Activated CD8-positive, alpha-beta T cell treated with anti-CD3 and anti-CD28 coated beads, Interleukin-2, amount 10 ng/mL, durations not matched to agents 7 days and 5 days (primary cell): ENCODE measurements at regions not wholly inside any gene's neighbourhood (a gene's known extent, or its start where the extent isn't known, plus 50 kb on each side); places are given as distances from the start of the nearest gene placed in this dataset.

Experiments used
- ATAC-seq: fragments of 150-1000 bp; cut with Tn5 transposase; one replicate; pipeline ENCODE4 v1.10.0; 2021; ENCODE audit warnings: moderate library complexity
- CTCF ChIA-PET: fragments of 350-600 bp; sonication (Branson Sonifier 250); formaldehyde crosslinking; loops from one replicate; lab custom pipeline; 2021; ENCODE audit warnings: antibody characterized with exemption; lab: Charles Lee
- POLR2A ChIA-PET: fragments of 350-600 bp; sonication (Branson Sonifier 250); formaldehyde crosslinking; loops from one replicate; lab custom pipeline; 2021; ENCODE audit warnings: antibody characterized with exemption; lab: Charles Lee
- DNase-seq: peaks from one replicate; pipeline ENCODE4 v3.0.0-alpha.2; 2020
- H3K27ac Mint-ChIP-seq: one replicate; pipeline ENCODE4 v1.8.0; 2021; ENCODE audit warnings: mild to moderate bottlenecking, mixed read lengths
- H3K27me3 Mint-ChIP-seq: one replicate; pipeline ENCODE4 v1.8.0; 2021; ENCODE audit warnings: low read depth, mixed read lengths
- H3K36me3 Mint-ChIP-seq: one replicate; pipeline ENCODE4 v1.8.0; 2021; ENCODE audit warnings: low read depth, mixed read lengths
- H3K4me1 Mint-ChIP-seq: one replicate; pipeline ENCODE4 v1.8.0; 2021; ENCODE audit warnings: low read depth, mixed read lengths
- H3K4me3 Mint-ChIP-seq: one replicate; pipeline ENCODE4 v1.8.0; 2021; ENCODE audit warnings: mild to moderate bottlenecking, mixed read lengths
- H3K9me3 Mint-ChIP-seq: one replicate; pipeline ENCODE4 v1.8.0; 2022; ENCODE audit warnings: mixed read lengths; ENCODE audit not compliant: insufficient read depth

GRCh38 chr11:29027436-29027835, 919.2 kb downstream of the METTL15 start:
- Mint-ChIP-seq H3K36me3 (no peaks in the 10 kb centered on the region), H3K9me3 (peaks cover 39% of the 10 kb centered on the region), H3K4me3 (no peak overlapping the region), H3K27me3 (no peaks in the 10 kb centered on the region), H3K27ac (no peak overlapping the region), H3K4me1 (no peaks in the 10 kb centered on the region)
- ChIA-PET CTCF (no interaction called here), POLR2A (no interaction called here)
- ATAC-seq (no peak), DNase-seq (no peak)

GRCh38 chr11:29026286-29026685, 918.1 kb downstream of the METTL15 start:
- ChIA-PET POLR2A (no interaction called here), CTCF (no interaction called here)
- Mint-ChIP-seq H3K4me3 (no peak overlapping the region), H3K9me3 (peaks cover 44% of the 10 kb centered on the region), H3K27me3 (no peaks in the 10 kb centered on the region), H3K4me1 (no peaks in the 10 kb centered on the region), H3K36me3 (no peaks in the 10 kb centered on the region), H3K27ac (no peak overlapping the region)
- DNase-seq, result no peak
- no peak for ATAC-seq

- ATAC-seq (no peak), DNase-seq (no peak)
- no peaks in the 10 kb centered on the region for H3K27me3 Mint-ChIP-seq
- H3K4me3 Mint-ChIP-seq, result no peak overlapping the region
- H3K4me1 Mint-ChIP-seq, result no peaks in the 10 kb centered on the region
- no peaks in the 10 kb centered on the region for H3K36me3 Mint-ChIP-seq
- peaks cover 44% of the 10 kb centered on the region for H3K9me3 Mint-ChIP-seq
- CTCF ChIA-PET, result no interaction called here
- H3K27ac Mint-ChIP-seq, result no peak overlapping the region
- POLR2A ChIA-PET, result no interaction called here
Observed at GRCh38 chr11:29025001-29025400, 916.8 kb downstream of the METTL15 start.

- Mint-ChIP-seq H3K4me1 (no peaks in the 10 kb centered on the region), H3K4me3 (no peak overlapping the region), H3K27me3 (no peaks in the 10 kb centered on the region), H3K9me3 (peaks cover 43% of the 10 kb centered on the region), H3K27ac (no peak overlapping the region), H3K36me3 (no peaks in the 10 kb centered on the region)
- no peak for DNase-seq
- no peak for ATAC-seq
- ChIA-PET POLR2A (no interaction called here), CTCF (no interaction called here)
Observed at GRCh38 chr11:29024386-29024785, 916.2 kb downstream of the METTL15 start.

- H3K36me3 Mint-ChIP-seq, result no peaks in the 10 kb centered on the region
- H3K4me3 Mint-ChIP-seq, result no peak overlapping the region
- no peaks in the 10 kb centered on the region for H3K4me1 Mint-ChIP-seq
- peaks cover 37% of the 10 kb centered on the region for H3K9me3 Mint-ChIP-seq
- ATAC-seq, result no peak
- no peaks in the 10 kb centered on the region for H3K27me3 Mint-ChIP-seq
- ChIA-PET CTCF (no interaction called here), POLR2A (no interaction called here)
- H3K27ac Mint-ChIP-seq, result no peak overlapping the region
- DNase-seq, result no peak
Observed at GRCh38 chr11:29023761-29024160, 915.6 kb downstream of the METTL15 start.

- Mint-ChIP-seq H3K9me3 (peaks cover 32% of the 10 kb centered on the region), H3K27me3 (no peaks in the 10 kb centered on the region), H3K4me1 (no peaks in the 10 kb centered on the region), H3K27ac (no peak overlapping the region), H3K36me3 (no peaks in the 10 kb centered on the region), H3K4me3 (no peak overlapping the region)
- CTCF ChIA-PET, result no interaction called here
- POLR2A ChIA-PET, result no interaction called here
- no peak for ATAC-seq
- DNase-seq, result no peak
Observed at GRCh38 chr11:29022676-29023075, 914.5 kb downstream of the METTL15 start.

GRCh38 chr11:29019960-29020683, 911.9 kb downstream of the METTL15 start:
- Mint-ChIP-seq H3K36me3 (no peaks in the 10 kb centered on the region), H3K27ac (no peak overlapping the region), H3K27me3 (no peaks in the 10 kb centered on the region), H3K4me3 (no peak overlapping the region), H3K9me3 (peaks cover 18% of the 10 kb centered on the region), H3K4me1 (no peaks in the 10 kb centered on the region)
- DNase-seq (no peak), ATAC-seq (no peak)
- CTCF ChIA-PET, result no interaction called here
- POLR2A ChIA-PET, result no interaction called here

GRCh38 chr11:29018631-29019030, 910.4 kb downstream of the METTL15 start:
- no peaks in the 10 kb centered on the region for H3K27me3 Mint-ChIP-seq
- POLR2A ChIA-PET, result no interaction called here

GRCh38 chr11:29017941-29018340, 909.8 kb downstream of the METTL15 start:
- Mint-ChIP-seq H3K27me3 (no peaks in the 10 kb centered on the region), H3K4me3 (no peak overlapping the region), H3K4me1 (no peaks in the 10 kb centered on the region), H3K27ac (no peak overlapping the region), H3K36me3 (no peaks in the 10 kb centered on the region), H3K9me3 (peaks cover 9% of the 10 kb centered on the region)
- DNase-seq, result no peak
- ATAC-seq, result no peak
- ChIA-PET CTCF (no interaction called here), POLR2A (no interaction called here)

More at GRCh38 chr11:29018631-29019030, 910.4 kb downstream of the METTL15 start:
- Mint-ChIP-seq H3K4me1 (no peaks in the 10 kb centered on the region), H3K27ac (no peak overlapping the region), H3K4me3 (no peak overlapping the region), H3K9me3 (peaks cover 13% of the 10 kb centered on the region), H3K36me3 (no peaks in the 10 kb centered on the region)
- no peak for ATAC-seq
- CTCF ChIA-PET, result no interaction called here
- no peak for DNase-seq

- no peak overlapping the region for H3K27ac Mint-ChIP-seq
Observed at GRCh38 chr11:29012507-29012906, 904.3 kb downstream of the METTL15 start.

GRCh38 chr11:29009426-29009825, 901.2 kb downstream of the METTL15 start:
- H3K36me3 Mint-ChIP-seq, result no peaks in the 10 kb centered on the region
- no peaks in the 10 kb centered on the region for H3K4me1 Mint-ChIP-seq
- DNase-seq (no peak), ATAC-seq (no peak)
- no peak overlapping the region for H3K4me3 Mint-ChIP-seq
- CTCF ChIA-PET, result no interaction called here
- H3K27ac Mint-ChIP-seq, result no peak overlapping the region
- H3K27me3 Mint-ChIP-seq, result no peaks in the 10 kb centered on the region
- POLR2A ChIA-PET, result no interaction called here
- peaks cover 7% of the 10 kb centered on the region for H3K9me3 Mint-ChIP-seq

More at GRCh38 chr11:29012507-29012906, 904.3 kb downstream of the METTL15 start:
- Mint-ChIP-seq H3K4me3 (no peak overlapping the region), H3K36me3 (no peaks in the 10 kb centered on the region), H3K9me3 (peaks cover 4% of the 10 kb centered on the region), H3K27me3 (no peaks in the 10 kb centered on the region), H3K4me1 (no peaks in the 10 kb centered on the region)
- ChIA-PET CTCF (no interaction called here), POLR2A (no interaction called here)
- ATAC-seq (no peak), DNase-seq (no peak)

GRCh38 chr11:29008481-29008880, 900.3 kb downstream of the METTL15 start:
- H3K27me3 Mint-ChIP-seq, result no peaks in the 10 kb centered on the region
- no peak for ATAC-seq
- POLR2A ChIA-PET, result no interaction called here

GRCh38 chr11:29006668-29007067, 898.5 kb downstream of the METTL15 start:
- POLR2A ChIA-PET, result no interaction called here
- Mint-ChIP-seq H3K9me3 (peaks cover 6% of the 10 kb centered on the region), H3K27me3 (no peaks in the 10 kb centered on the region), H3K4me1 (no peaks in the 10 kb centered on the region), H3K27ac (no peak overlapping the region), H3K4me3 (no peak overlapping the region), H3K36me3 (no peaks in the 10 kb centered on the region)
- DNase-seq (no peak), ATAC-seq (no peak)
- CTCF ChIA-PET, result no interaction called here

More at GRCh38 chr11:29008481-29008880, 900.3 kb downstream of the METTL15 start:
- H3K4me3 Mint-ChIP-seq, result no peak overlapping the region
- no peaks in the 10 kb centered on the region for H3K4me1 Mint-ChIP-seq
- H3K36me3 Mint-ChIP-seq, result no peaks in the 10 kb centered on the region
- CTCF ChIA-PET, result no interaction called here
- no peak overlapping the region for H3K27ac Mint-ChIP-seq
- no peak for DNase-seq
- peaks cover 11% of the 10 kb centered on the region for H3K9me3 Mint-ChIP-seq
